Ovary (tissue), 3 donors: ENCODE measurements at regions not wholly inside any gene's neighbourhood (a gene's known extent, or its start where the extent isn't known, plus 50 kb on each side); places are given as distances from the start of the nearest gene placed in this dataset.

Experiments used
- CTCF ChIP-seq, 3 donors: fragments of 450-650 bp in 2 of 3; fragments of 200-600 bp in 1 of 3; IDR thresholded peaks; one replicate each; pipeline versions ENCODE4 v1.5.1 to v1.8.0; 2016 to 2022; ENCODE audit warnings: antibody characterized with exemption in 3 of 3, mild to moderate bottlenecking in 1 of 3
- EP300 ChIP-seq: sonication (generic); formaldehyde crosslinking; IDR thresholded peaks from one replicate; pipeline ENCODE4 v1.6.1; 2017; ENCODE audit warnings: antibody characterized with exemption
- POLR2A ChIP-seq: fragments of 450-650 bp; IDR thresholded peaks from one replicate; pipeline ENCODE4 v1.6.1; 2017; ENCODE audit warnings: antibody characterized with exemption, mild to moderate bottlenecking, moderate library complexity
- donor health status: DM: no; HTN: no; CAD: no.

- TF ChIP-seq CTCF (IDR thresholded peaks at IDR 0.05) = no peak
- TF ChIP-seq POLR2A = no peak
- TF ChIP-seq EP300 = no peak
These were observed 297.8 kb upstream of the GRAMD2B start for GRCh38 chr5:126125407-126125806.
